Panc1 (cell line): ENCODE measurements at regions not wholly inside any gene's neighbourhood (a gene's known extent, or its start where the extent isn't known, plus 50 kb on each side); places are given as distances from the start of the nearest gene placed in this dataset.

ENCODE experiments used
- CTCF ChIP-seq: fragments of 450-650 bp; IDR thresholded peaks from 2 replicates; pipeline ENCODE4 v1.5.1; 2017; ENCODE audit warnings: mild to moderate bottlenecking
- POLR2AphosphoS5 ChIP-seq: IDR thresholded peaks from 2 replicates; pipeline ENCODE4 v1.6.1; 2012; ENCODE audit warnings: mild to moderate bottlenecking, low read depth, low read length, moderate library complexity
- REST ChIP-seq, 2 experiments: IDR thresholded peaks; 2 replicates each; pipeline ENCODE4 v1.6.1; 2011 to 2012; ENCODE audit warnings: low read depth in 2 of 2, control low read depth in 1 of 2, low read length in 1 of 2, mild to moderate bottlenecking in 1 of 2, moderate library complexity in 1 of 2; ENCODE audit not compliant: insufficient read depth in 1 of 2
- SIN3A ChIP-seq: IDR thresholded peaks from 2 replicates; pipeline ENCODE4 v1.6.1; 2012; ENCODE audit warnings: low read depth, mild to moderate bottlenecking, low read length, moderate library complexity, borderline replicate concordance; ENCODE audit not compliant: insufficient read depth

GRCh38 chr5:33008751-33009418 is 297.8 kb downstream of the NPR3 start:
- TF ChIP-seq REST (IDR thresholded peaks at IDR 0.05; ENCODE audit: insufficient read depth in 1 of 2, low read depth in 2 of 2, low read length in 1 of 2) = no peak
- no peak for TF ChIP-seq CTCF
- no peak for TF ChIP-seq POLR2AphosphoS5
- no peak for TF ChIP-seq SIN3A
